OCI-LY3 (cell line): ENCODE measurements at regions not wholly inside any gene's neighbourhood (a gene's known extent, or its start where the extent isn't known, plus 50 kb on each side); places are given as distances from the start of the nearest gene placed in this dataset.
"Not testable (repeated sequence)": the region's sequence is repeated elsewhere in the genome, so short reads cannot be mapped to it uniquely, and the experiment has no call there.

Experiments
- CTCF ChIP-seq: fragments of 200-600, 300-600 bp; sonication (generic); IDR thresholded peaks from 2 replicates; pipeline ENCODE4 v1.5.1; 2014; ENCODE audit warnings: antibody characterized with exemption, low read length, low read depth
- EZH2phosphoT487 ChIP-seq: fragments of 200-600 bp; shearing (Covaris generic); IDR thresholded peaks from 2 replicates; pipeline ENCODE4 v1.6.1; 2018; ENCODE audit warnings: antibody characterized with exemption, mixed run types, low read depth

- TF ChIP-seq CTCF, EZH2phosphoT487: not testable (repeated sequence)
These were observed 192.0 kb downstream of the ETAA1 start for GRCh38 chr2:67589121-67589520.
